Endothelial cell of umbilical vein (primary cell): ENCODE measurements at regions not wholly inside any gene's neighbourhood (a gene's known extent, or its start where the extent isn't known, plus 50 kb on each side); places are given as distances from the start of the nearest gene placed in this dataset.

Source experiments
- BruUV-seq: library from RNA; stranded (reverse); fragments of 400-500 nt; replicated peaks from 2 replicates; lab custom pipeline; 2021; lab: Mats Ljungman, UMichigan
- CTCF ChIA-PET: fragments of 300-600, 350-600 bp; sonication (Branson Sonifier 250); formaldehyde crosslinking; loops from one replicate; lab custom pipeline; 2021; ENCODE audit warnings: antibody characterized with exemption, inconsistent platforms; lab: Charles Lee
- POLR2A ChIA-PET: fragments of 300-600, 350-600 bp; sonication (Branson Sonifier 250); formaldehyde crosslinking; loops from one replicate; lab custom pipeline; 2021; ENCODE audit warnings: antibody characterized with exemption, inconsistent platforms; lab: Charles Lee
- DNase-seq: peaks from one replicate; pipeline ENCODE4 v3.0.0-alpha.2; 2011; ENCODE audit warnings: low read depth, low spot score
- FAIRE-seq: peaks from 2 replicates; lab custom pipeline; 2011; peaks lifted over from hg19 to GRCh38; lab: Jason Lieb, UNC
- H2AFZ ChIP-seq: 2 replicates; pipeline ENCODE4 v1.6.0; 2012; ENCODE audit warnings: low read depth, low read length, control low read depth, inconsistent platforms
- H3K27ac ChIP-seq: 2 replicates; pipeline ENCODE4 v1.5.1; 2011; ENCODE audit warnings: low read depth, mild to moderate bottlenecking, control low read depth, low read length, moderate library complexity; ENCODE audit not compliant: insufficient read depth
- H3K27me3 ChIP-seq, 2 experiments: 2 replicates each; pipeline versions ENCODE4 v1.6.0 to v1.6.1; 2011; ENCODE audit warnings: low read length in 2 of 2, mixed read lengths in 1 of 2; ENCODE audit not compliant: control insufficient read depth in 2 of 2, insufficient read depth in 2 of 2
- H3K36me3 ChIP-seq, 2 experiments: 2 replicates in 1 of 2; 3 replicates in 1 of 2; pipeline ENCODE4 v1.5.1; 2011; ENCODE audit warnings: low read length in 2 of 2, mild to moderate bottlenecking in 1 of 2, moderate library complexity in 1 of 2; ENCODE audit not compliant: control insufficient read depth in 2 of 2, insufficient read depth in 2 of 2; ENCODE audit errors: extremely low read depth in 1 of 2
- H3K4me1 ChIP-seq: 3 replicates; pipeline ENCODE4 v1.5.1; 2011; ENCODE audit warnings: mild to moderate bottlenecking, low read length; ENCODE audit not compliant: control insufficient read depth, insufficient read depth; ENCODE audit errors: extremely low read depth
- H3K4me2 ChIP-seq: 2 replicates; pipeline ENCODE4 v1.6.1; 2011; ENCODE audit warnings: low read length, control low read depth, mixed read lengths; ENCODE audit not compliant: insufficient read depth
- H3K4me3 ChIP-seq, 3 experiments: fragments of 200-600 bp in 1 of 3; sonication (generic), shearing (Covaris generic) in 1 of 3; replicated peaks in 1 of 3; 2 replicates each; pipeline ENCODE4 v1.5.1; 2011 to 2016; ENCODE audit warnings: control low read depth in 3 of 3, low read length in 3 of 3, mild to moderate bottlenecking in 2 of 3, inconsistent platforms in 1 of 3, low read depth in 1 of 3, moderate library complexity in 1 of 3; ENCODE audit not compliant: insufficient read depth in 1 of 3
- H3K79me2 ChIP-seq: 2 replicates; pipeline ENCODE4 v1.6.0; 2012; ENCODE audit warnings: low read length, inconsistent platforms; ENCODE audit not compliant: control insufficient read depth, insufficient read depth
- H3K9ac ChIP-seq: replicated peaks from 2 replicates; pipeline ENCODE3; 2011; ENCODE audit warnings: low read length, control low read depth; ENCODE audit not compliant: insufficient read depth; ENCODE audit errors: extremely low read depth
- H3K9me1 ChIP-seq: replicated peaks from 3 replicates; pipeline ENCODE4 v1.6.0; 2011; ENCODE audit warnings: mild to moderate bottlenecking, low read length; ENCODE audit not compliant: control insufficient read depth, insufficient read depth; ENCODE audit errors: extremely low read depth
- H3K9me3 ChIP-seq: replicated peaks from 2 replicates; pipeline ENCODE4 v1.5.1; 2012; ENCODE audit warnings: low read length, inconsistent platforms; ENCODE audit not compliant: control insufficient read depth, insufficient read depth
- H4K20me1 ChIP-seq: replicated peaks from 2 replicates; pipeline ENCODE3; 2011; ENCODE audit warnings: mild to moderate bottlenecking, low read length; ENCODE audit not compliant: control insufficient read depth, insufficient read depth; ENCODE audit errors: extremely low read depth
- CTCF ChIP-seq, 2 donors: IDR thresholded peaks; 1 replicate in 1 of 2; 2 replicates in 1 of 2; pipeline ENCODE4 v1.5.1; 2011; ENCODE audit warnings: low read length in 2 of 2, mild to moderate bottlenecking in 2 of 2, moderate library complexity in 2 of 2, control low read depth in 1 of 2, inconsistent platforms in 1 of 2, low read depth in 1 of 2; ENCODE audit not compliant: insufficient read depth in 1 of 2; ENCODE audit errors: extremely low read depth in 1 of 2
- EZH2 ChIP-seq: IDR thresholded peaks from 2 replicates; pipeline ENCODE4 v1.6.1; 2012; ENCODE audit warnings: borderline replicate concordance, low read depth, mild to moderate bottlenecking, moderate library complexity, low read length, inconsistent platforms; ENCODE audit not compliant: severe bottlenecking
- FOS ChIP-seq: IDR thresholded peaks from 2 replicates; pipeline ENCODE4 v1.6.1; 2011; ENCODE audit warnings: mild to moderate bottlenecking, low read length, moderate library complexity, borderline replicate concordance; ENCODE audit not compliant: insufficient read depth
- GATA2 ChIP-seq: IDR thresholded peaks from 2 replicates; pipeline ENCODE4 v1.7.0; 2011; ENCODE audit warnings: low read depth, mild to moderate bottlenecking, moderate library complexity, mixed read lengths, low read length; ENCODE audit not compliant: insufficient read length, insufficient read depth
- JUN ChIP-seq: IDR thresholded peaks from 2 replicates; pipeline ENCODE4 v1.6.1; 2011; ENCODE audit warnings: borderline replicate concordance, low read depth; ENCODE audit not compliant: insufficient read length, insufficient read depth
- MAX ChIP-seq: IDR thresholded peaks from 2 replicates; pipeline ENCODE4 v1.6.1; 2011; ENCODE audit not compliant: insufficient read depth, insufficient read length
- MYC ChIP-seq: IDR thresholded peaks from one replicate; pipeline ENCODE4 v1.6.1; 2011; ENCODE audit warnings: mild to moderate bottlenecking, low read depth, low read length
- POLR2A ChIP-seq: IDR thresholded peaks from 2 replicates; pipeline ENCODE4 v1.6.1; 2012; ENCODE audit warnings: low read depth, mild to moderate bottlenecking, control low read depth, low read length
- POLR2AphosphoS5 ChIP-seq: IDR thresholded peaks from 2 replicates; pipeline ENCODE4 v1.6.1; 2012; ENCODE audit warnings: low read depth, mild to moderate bottlenecking, control low read depth, low read length, moderate library complexity; ENCODE audit not compliant: insufficient read depth
- dilution Hi-C: fragments of 300-500 bp; cut with MboI; formaldehyde crosslinking; loops from one replicate; pipeline ENCODE4 v1.15.0; 2019; ENCODE audit warnings: low sequenced_read_pairs; ENCODE audit not compliant: extremely low pct_ligation_motif_present
- intact Hi-C: fragments of 100-400 bp; cut with micrococcal nuclease; formaldehyde crosslinking; loops from one replicate; pipeline ENCODE4 v1.10.0; 2022

GRCh38 chr17:5819396-5819795 is 235.1 kb upstream of the NLRP1 start:
- dilution Hi-C loops: no loop called here
- Histone ChIP-seq H4K20me1 (no peaks in the 10 kb centered on the region), H3K4me1 (no peaks in the 10 kb centered on the region), H3K9me3 (no peaks in the 10 kb centered on the region), H3K9ac (no peak overlapping the region), H3K4me2 (no peak overlapping the region), H2AFZ (no peak overlapping the region), H3K27ac (no peak overlapping the region), H3K4me3 (no peak overlapping the region), H3K79me2 (no peaks in the 10 kb centered on the region), H3K9me1 (no peaks in the 10 kb centered on the region), H3K27me3 (no peaks in the 10 kb centered on the region), H3K36me3 (no peaks in the 10 kb centered on the region)
- FAIRE-seq: peak; percentile 15
- POLR2A ChIA-PET: no interaction called here
- no peak for DNase-seq
- BruUV-seq: no TSS peak
- CTCF ChIA-PET: interaction anchor here (1.8 kb wide), 1 partner anchor 113 kb away, joined by 6 read pairs; no protein-coding TSS in a partner anchor
- no peak for TF ChIP-seq JUN
- TF ChIP-seq MAX: no peak
- no peak for TF ChIP-seq GATA2
- no peak for TF ChIP-seq FOS
- TF ChIP-seq MYC: no peak
- no peak for TF ChIP-seq EZH2
- TF ChIP-seq POLR2AphosphoS5: no peak
- no peak for TF ChIP-seq CTCF (IDR thresholded peaks at IDR 0.05; ENCODE audit: extremely low read depth in 1 of 2, insufficient read depth in 1 of 2, low read depth in 1 of 2, low read length in 2 of 2)
- TF ChIP-seq POLR2A: no peak
- intact Hi-C loops: no loop called here
